GDM1 (cell line): ENCODE measurements at regions not wholly inside any gene's neighbourhood (a gene's known extent, or its start where the extent isn't known, plus 50 kb on each side); places are given as distances from the start of the nearest gene placed in this dataset.

Experiments used
- DNase-seq: peaks from one replicate; lab custom pipeline; 2025; lab: John Stamatoyannopoulos, UW

DNA sequence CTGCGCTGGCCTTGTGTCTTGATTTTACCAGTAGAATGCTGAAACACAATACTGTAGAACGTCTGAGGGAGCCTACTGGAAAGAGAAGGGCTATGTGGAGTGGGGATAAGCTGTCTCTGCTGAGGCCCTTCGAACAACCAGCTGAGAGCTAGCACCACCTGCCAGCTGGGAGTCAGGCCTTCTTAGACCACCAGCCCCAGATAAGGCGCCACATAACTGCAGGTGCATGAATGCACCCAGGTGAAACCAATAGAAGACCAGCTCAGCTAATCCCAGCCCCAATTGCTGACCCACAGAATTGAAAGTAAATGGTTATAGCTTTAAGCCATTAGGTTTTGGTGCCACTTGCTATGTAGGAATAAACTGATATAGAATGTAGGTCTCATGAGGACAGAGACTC, 438.4 kb downstream of the ADRA2A start:
- DNase-seq = no peak

DNA sequence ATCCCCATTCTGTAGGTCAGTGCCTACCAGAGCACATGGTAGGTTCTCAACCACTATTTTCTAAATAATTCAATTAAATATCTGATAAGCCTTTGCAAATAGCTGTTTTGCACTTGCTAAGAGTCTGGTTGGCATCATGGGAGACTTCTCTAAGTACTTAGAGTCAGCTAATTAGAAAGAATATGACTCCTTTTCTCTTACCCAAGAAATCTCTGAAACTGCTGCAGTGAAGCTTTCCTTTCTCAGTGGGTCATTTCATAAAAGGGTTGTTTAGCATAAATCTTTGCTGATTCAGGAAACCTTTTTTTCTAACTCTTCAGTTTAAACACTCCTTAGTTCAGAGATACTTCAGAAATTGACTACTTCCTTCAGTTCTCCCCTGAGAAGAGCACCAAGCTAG, 438.9 kb downstream of the ADRA2A start:
- no peak for DNase-seq

DNA sequence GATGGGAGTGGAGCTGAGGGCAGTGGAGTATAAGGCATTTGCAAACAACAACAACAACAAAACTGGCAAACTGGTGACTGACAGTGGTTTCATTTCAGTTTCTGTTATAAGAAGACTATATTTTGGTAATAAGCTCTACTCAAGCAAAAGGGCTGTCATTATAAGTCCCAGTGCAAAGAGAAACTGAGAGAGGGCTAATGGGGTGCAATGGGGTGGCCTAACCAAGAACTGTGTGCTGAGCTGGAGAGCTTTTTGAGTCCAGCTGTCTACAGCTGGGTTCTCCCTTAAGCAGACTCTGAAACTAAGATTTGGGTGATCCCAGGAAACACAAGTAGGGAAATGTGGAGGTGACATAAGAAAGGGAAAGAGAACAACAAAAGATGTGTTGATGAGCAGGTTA, 439.3 kb downstream of the ADRA2A start:
- DNase-seq = no peak

DNA sequence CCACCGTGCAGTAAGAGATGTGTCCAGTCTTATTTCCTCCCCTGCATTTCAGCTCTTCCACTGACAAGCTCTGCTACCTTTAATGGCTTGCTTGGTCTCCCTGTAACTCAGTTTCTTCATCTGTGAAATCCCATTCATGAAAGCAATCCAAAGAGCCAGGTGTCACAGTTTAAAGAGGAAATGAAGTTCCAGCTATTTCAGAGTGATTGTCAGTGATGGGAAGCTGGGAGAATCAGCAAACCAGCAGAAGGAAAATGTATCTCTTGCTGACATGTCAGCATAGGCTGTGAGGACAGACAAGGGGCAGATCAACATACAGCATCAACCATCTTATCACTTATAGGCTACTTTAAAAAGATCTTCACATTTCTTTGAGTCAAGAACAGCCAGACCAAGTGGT, 445.3 kb downstream of the ADRA2A start:
- DNase-seq = no peak

DNA sequence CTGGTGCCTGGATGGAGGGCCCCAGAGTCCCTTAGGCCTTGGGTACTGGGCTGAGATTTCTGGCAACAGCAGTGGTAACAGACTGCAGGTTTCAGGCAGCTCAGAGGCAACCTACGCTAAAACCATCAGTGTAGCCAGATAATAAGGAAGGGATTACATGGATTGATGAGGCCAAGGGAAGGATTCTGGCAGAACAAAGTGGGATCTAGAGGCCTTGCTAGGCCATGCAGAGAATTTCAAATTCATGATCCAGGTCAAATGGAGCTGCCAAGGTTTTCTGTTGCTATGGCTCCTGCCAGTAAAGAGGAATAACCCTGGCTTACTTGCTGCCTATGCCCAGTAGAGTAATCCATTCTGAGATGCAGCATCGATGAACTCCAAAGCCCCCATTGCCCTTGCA, 445.7 kb downstream of the ADRA2A start:
- DNase-seq = no peak

DNA sequence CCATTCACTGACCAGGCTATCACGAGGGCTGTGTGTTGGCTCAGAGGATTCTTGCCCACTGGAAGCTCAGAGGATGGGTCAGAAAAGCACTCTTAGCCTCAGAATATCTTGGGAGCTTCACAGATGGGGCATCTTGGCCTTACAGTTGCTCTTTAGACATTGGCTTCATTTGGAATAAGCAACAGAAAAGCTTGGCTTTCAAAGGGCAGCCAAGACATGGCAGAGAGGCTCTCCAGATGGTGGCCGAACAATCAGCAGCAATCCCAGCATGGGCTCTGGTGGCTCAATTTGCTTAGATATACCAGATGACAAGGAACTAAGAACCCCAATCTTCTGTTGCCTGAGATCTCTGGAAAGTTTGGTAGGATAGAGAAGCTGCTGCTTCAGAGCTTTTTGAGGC, 446.2 kb downstream of the ADRA2A start:
- DNase-seq = no peak

DNA sequence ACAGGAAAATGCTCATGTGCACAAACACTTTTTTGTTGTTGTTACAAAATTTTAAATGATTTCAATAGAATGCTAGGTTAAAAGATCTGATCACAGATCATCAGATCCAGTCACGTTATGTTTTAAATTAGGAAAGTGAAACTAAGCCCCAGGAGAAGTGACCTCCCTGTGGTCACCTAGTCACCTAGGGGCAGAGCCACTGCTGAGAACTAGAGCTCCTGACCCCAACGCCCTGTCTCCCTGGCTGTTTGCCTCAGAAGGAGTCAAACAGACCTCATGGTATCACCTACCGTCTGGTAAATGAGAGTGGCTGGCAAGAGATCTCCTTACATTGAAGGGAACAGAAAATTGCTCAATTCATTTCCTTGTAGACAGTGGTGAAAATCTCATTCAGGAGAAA, 447.3 kb downstream of the ADRA2A start:
- no peak for DNase-seq

DNA sequence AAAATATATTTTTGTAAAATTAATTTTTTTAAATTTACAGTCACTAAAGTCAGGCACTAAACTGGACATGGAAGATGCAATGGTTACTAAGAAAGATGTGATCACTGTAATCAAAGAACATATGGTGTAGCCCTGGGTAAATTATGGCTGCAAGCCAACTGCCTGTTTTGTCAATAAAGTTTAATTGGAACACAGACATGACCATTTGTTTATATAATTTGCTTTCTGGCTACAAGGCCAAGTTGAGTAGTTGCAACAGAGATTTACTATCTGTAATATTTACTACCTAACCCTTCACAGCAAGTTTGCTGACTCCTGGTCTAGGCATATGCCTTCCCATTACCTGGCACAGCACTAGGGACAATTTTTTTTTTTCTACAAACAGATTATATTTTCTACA, 448.9 kb downstream of the ADRA2A start:
- DNase-seq = no peak

DNA sequence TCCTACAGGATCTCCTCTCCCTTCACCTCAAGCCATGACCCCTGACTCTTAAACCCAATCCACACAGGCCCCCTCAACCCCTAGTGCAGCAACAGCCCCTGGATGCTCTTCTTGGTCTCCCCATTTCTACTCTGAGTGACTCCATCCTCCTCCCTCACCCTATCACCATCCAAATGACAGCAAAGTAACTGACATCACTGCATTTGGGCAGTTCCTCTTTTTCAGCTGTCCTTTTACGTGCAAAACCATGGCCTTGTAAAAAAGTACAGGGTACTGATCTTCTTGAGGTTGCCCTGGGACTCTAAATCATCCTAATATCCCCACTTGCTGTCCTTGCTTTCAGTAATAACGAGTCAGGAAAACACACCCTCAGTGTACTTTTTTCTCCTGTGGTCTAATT, 454.9 kb downstream of the ADRA2A start:
- no peak for DNase-seq

DNA sequence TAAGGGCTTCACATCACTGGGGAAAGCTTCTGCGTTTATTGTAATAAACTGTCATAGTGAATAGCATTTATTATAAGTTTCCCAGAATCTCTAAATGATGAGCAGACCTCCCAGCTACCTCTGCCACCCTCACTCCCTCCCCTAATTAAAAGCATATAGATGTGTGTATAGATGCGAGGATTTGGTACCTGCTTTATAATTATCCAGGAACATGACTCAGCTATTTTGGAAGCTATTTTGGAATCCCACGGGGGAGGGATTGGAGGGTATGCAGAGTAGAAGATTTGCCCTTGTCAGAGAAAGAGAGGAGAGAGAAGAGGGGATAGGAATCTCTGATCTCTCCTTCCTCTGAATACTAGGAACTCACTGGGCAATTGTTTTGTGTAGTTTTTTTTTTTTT, 455.3 kb downstream of the ADRA2A start:
- DNase-seq = no peak

DNA sequence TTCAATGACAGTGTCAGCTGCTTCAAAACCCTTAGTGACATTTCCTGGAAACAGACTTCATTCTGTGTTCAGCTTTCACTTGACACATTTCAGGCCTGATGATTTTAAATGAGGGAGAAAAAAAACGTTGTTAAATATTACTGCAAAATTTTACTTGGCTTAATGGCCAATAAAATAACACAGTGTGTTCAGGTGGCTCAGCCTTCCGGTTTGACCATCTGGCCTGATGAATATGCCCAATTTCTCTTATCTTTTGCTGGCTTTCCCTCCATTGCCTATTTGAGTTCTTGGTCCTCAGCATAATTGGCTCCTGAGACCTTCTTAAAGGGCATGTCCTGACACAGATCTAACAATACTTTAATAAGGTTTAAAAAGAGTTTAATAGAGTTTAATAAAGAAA, 462.4 kb downstream of the ADRA2A start:
- no peak for DNase-seq

DNA sequence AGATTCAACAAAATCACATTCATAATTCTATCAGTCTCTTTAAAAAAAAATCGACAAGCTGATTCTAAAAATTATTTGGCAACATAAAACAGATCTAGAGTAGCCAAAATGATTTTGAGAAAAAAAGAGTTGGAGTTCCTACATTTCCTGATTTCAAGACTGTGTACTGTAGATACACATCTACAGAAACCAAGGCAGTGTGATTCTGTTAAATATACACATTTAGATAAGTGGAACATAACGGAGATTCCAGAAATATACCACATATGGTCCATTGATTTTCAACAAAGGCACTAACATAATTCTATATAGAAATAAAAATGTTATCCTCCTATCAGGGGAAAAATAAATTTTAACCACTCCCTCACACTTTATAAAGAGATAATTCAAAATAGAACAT, 467.0 kb downstream of the ADRA2A start:
- DNase-seq = no peak

DNA sequence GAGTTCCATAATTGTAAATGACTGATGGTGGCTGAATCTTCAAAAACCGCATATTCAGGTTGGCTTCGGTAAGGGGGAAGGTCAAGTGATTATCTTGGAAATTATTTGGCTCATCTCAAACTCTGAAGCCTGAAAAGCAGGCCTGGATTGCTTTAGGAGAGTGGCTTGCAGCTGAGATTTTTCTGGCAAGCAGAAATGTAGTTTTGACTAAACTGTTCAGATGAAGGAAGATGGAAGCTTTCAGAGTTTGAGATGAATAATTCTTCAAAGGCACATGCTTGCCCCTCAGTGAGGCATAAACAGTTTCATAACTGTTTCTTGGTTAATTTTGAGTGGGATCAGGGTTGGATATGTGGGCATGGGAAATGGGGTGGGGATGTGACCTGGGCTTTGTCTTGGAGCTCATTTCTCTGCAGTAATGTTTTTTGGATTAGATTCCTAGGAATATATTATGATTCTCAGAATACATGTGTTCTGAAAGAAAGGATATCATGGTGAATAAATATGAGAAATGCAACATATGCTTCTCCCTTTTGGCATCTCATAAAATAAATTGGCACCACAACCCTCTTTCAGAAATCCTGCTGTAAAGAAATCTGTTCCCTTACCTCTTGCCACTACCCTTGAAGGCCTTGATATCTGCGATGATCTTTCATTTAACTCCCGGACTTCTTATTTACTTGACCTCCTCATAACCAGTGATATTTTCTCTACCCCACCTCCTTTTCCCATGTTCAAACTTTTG, 469.2 kb downstream of the ADRA2A start:
- no peak for DNase-seq

DNA sequence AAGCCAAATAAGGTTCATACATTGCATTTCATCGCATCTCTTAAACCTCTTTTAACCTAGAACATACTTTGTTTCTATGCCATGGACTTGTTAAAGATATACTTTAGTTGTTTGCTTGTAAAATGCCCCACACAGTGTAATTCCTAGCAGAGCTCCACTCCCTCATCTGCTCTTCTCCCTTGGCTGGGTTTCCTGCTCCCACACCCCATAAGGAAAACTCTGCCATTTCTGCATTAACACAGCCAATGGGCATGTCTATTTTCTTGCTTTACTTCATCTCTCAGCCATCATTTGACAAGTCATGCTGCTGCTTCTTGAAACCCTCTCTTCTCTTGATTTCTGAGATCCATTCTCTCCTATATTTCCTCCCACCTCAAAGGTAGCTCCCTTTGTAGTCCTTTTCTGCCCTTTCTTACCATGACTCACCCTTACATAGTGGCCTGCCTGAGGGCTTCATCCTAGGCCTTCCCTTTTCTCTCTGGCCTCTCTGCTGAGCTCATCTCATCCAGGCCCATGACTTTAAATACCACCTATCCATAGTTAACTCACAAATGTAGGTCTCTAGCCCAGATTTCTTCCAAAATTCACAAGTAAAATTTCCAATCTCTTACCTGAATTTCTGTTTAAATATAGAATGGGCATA, 471.4 kb downstream of the ADRA2A start:
- no peak for DNase-seq

DNA sequence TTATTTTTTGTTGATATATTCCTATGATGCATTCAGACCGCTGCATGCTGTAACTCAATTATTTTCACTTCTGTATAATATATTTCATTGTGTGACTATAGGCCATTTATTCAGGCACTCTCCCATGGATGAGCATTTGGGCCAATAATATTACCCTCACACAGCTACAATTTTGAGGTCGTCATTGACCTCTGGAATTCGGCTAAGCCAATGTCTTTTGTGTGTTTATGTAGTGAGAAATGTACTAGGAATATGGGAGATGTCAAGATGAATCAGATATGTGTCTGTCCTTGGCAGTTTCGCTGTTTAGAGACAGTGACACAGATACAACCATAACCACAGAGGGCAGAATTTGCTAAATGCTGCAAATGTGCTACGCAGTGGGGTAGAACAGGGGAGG, 474.2 kb downstream of the ADRA2A start:
- DNase-seq = no peak

DNA sequence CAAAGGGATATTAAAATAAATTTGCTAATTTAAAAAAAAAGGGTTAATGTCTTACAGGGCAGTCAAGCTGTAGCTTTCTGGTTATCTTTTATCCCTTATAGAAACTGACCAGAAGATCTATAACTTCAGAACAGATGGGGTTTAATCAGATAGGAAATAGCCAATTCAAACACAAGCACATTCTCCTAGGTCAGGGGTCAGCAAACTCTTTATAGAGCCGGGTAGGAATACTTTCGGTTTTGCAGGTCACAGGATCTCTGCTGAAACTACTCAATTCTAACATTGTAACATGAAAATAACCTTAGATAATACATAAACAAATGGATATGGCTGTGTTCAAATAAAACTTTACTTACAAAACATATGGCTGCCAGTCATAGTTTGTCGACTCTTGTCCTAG, 479.8 kb downstream of the ADRA2A start:
- no peak for DNase-seq

DNA sequence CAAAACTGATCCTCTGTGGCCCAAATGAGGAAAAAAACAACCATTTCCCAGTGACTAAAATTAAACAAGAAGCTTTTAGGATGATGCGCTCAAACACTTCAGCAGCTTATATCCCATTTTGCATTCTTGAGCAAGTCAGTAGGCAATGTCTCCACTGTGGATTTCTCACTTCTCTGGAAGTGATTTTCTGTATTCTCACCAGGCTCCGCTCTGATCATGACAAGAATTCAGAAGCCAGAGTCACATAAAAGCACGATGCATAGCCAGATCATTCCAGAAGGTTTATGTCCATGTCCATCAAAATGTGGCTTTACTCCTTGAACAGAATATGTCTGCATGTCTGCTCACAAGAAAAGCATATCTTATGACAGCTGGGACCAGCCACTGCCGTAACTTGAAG, 481.4 kb downstream of the ADRA2A start:
- DNase-seq = no peak

DNA sequence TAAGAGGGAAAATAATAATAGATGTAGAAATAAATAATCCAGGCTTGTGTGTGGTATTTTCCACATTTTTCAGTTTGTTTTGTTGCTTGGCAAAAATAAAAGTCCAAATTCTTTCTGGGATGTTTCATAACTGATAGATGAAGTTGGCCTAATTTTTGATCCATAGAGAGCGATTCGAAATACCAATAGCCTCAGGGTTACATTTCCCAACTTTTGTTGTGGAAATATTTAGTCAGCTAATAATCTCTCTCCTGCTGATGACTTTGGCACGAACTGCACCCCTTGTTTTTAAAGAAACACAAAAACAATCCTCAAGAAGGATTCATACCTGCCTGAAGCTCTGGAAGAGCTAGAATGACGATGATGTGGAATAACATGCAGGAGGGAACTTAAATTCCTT, 483.2 kb downstream of the ADRA2A start:
- DNase-seq = no peak

DNA sequence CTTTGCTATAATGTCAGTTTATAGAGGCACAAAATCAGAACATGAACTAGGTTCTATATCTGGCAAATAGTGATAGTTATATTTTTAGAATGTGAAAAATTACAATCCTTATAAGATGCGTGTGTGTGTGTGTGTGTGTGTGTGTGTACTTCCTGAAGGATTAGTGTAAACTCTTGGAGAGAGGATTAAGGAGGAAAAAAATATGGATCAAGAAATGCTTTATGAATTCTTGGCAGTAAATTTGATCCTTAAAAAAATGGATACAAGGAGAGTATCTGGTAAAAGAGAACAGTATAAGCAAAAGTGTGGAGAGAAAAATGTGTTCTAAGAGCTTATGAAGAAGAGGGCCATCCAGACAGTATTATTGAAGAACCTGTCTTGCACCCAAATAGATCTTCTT, 484.3 kb downstream of the ADRA2A start:
- no peak for DNase-seq

DNA sequence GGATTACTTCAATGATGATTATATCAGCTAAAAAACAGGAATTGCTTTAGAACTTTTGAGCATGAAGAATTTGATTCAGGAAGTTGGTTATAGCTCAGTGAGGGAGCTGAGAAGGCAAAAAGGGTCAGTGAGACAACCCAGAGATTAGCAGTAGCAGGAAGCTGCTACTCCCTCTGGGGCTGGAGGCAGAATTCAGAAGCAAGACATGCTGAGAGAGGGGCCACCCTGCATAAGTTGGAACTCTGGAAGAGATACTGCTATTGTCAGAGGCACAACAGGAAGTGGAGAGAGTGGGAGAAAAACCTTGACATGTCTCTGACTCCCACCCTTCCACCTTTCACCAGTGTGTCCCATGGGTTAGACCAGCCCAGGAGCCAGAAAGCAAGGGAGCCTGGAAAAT, 488.7 kb downstream of the ADRA2A start:
- DNase-seq = no peak

DNA sequence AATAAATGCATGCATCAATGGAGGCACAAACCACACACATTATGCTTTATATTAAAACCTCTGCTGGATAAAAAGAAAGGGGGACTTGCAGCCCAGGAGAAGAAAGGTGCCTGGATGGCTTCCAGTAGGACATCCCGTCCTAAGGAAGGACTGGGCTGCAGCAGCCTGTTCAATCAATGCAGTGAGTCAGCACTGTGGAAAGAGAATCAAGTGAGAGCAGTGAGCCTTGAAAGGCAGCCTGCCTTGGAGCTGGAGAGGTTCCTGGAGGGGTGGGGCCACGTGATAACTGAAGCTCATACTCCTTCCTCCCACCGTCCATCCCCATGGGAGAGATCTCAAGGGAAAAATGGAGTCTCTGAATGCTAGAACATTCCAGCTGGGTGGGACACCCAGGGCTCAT, 501.2 kb downstream of the ADRA2A start:
- no peak for DNase-seq

DNA sequence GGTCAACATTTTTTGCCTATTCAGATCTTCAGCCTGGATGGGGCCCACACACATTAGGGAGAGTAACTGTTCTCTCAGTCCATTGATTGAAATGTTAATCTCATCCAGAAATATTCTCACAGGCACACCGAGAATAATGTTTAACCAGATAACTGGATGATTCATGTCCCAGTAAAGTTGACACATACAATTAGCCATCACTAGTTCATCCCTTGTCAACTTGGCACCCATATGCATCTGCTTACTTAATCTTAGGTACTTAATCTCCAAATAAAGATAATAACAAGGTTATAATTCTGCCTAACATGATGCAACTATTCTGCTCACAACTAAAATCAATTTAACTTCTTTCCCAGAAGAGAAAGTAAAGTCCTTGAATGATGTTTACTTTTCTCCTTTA, 502.6 kb downstream of the ADRA2A start:
- no peak for DNase-seq

DNA sequence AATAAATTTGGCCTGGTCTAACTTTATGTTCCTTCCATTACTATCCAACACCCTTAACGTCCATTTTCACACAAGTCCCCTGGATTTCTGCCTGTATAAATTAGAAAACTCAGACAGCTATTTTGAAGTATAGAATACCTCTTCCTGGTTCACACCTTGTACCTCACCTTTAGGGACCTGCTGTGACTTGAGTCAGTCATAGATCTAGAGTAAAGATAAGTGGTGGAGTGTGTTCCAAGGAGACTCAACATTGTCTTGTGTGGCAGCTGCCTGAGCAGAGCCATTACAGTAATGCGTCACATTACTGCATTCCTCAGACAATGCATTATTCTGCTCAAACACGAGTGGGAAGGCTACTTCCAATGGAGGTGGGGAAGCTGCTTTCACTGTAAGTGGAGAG, 513.9 kb downstream of the ADRA2A start:
- no peak for DNase-seq

DNA sequence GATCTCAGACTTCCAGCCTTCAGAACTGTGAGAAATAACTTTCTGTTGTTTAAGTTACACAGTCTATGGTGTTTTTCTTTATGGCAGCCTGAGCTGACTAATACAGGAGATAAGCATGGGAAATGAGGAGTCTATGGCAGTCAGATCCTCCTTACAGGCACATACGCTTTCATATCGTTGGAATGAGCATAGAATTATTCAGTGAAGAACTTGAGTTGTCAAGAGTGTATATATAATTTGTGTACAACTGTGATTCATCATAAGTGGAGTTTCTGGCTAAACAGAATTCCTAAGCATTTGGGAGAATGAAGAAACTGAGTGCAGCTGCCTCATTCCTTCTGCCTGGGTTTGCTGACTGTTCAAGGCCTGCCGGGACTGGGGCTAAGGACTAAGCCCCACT, 516.7 kb downstream of the ADRA2A start:
- no peak for DNase-seq
